Cardiac muscle cell (in vitro differentiated cells and primary cell): ENCODE measurements at regions not wholly inside any gene's neighbourhood (a gene's known extent, or its start where the extent isn't known, plus 50 kb on each side); places are given as distances from the start of the nearest gene placed in this dataset.
"Not testable (repeated sequence)": the region's sequence is repeated elsewhere in the genome, so short reads cannot be mapped to it uniquely, and the experiment has no call there.

ENCODE experiments used
- DNase-seq, 2 donors: peaks; one replicate each; pipeline versions ENCODE4 v3.0.0 to v3.0.0-alpha.2; 2010 to 2017; ENCODE audit warnings: low read depth in 1 of 2, low spot score in 1 of 2
- H3K27ac ChIP-seq: fragments of 200-600 bp; sonication (generic); 2 replicates; pipeline ENCODE4 v1.5.1; 2016
- H3K27me3 ChIP-seq: fragments of 200-600 bp; sonication (generic); 2 replicates; pipeline ENCODE4 v1.6.0; 2016; ENCODE audit warnings: control low read depth
- H3K36me3 ChIP-seq: fragments of 200-600 bp; sonication (generic); 2 replicates; pipeline ENCODE4 v1.5.1; 2016; ENCODE audit warnings: control low read depth
- H3K4me1 ChIP-seq: fragments of 200-600 bp; sonication (generic); 2 replicates; pipeline ENCODE4 v1.8.1; 2017; ENCODE audit warnings: low read depth, mild to moderate bottlenecking, mixed run types
- H3K4me3 ChIP-seq: fragments of 200-600 bp; sonication (generic); 2 replicates; pipeline ENCODE4 v1.5.1; 2016; ENCODE audit warnings: mild to moderate bottlenecking
- H3K9me3 ChIP-seq: fragments of 200-600 bp; sonication (generic); 2 replicates; pipeline ENCODE4 v1.5.1; 2017; ENCODE audit warnings: low read depth, mild to moderate bottlenecking, control low read depth
- TF ChIP-seq, protein P1 (sequence below): IDR thresholded peaks from 2 replicates; pipeline ENCODE4 v1.5.1; 2012; ENCODE audit warnings: low read depth, mild to moderate bottlenecking, low read length

DNA sequence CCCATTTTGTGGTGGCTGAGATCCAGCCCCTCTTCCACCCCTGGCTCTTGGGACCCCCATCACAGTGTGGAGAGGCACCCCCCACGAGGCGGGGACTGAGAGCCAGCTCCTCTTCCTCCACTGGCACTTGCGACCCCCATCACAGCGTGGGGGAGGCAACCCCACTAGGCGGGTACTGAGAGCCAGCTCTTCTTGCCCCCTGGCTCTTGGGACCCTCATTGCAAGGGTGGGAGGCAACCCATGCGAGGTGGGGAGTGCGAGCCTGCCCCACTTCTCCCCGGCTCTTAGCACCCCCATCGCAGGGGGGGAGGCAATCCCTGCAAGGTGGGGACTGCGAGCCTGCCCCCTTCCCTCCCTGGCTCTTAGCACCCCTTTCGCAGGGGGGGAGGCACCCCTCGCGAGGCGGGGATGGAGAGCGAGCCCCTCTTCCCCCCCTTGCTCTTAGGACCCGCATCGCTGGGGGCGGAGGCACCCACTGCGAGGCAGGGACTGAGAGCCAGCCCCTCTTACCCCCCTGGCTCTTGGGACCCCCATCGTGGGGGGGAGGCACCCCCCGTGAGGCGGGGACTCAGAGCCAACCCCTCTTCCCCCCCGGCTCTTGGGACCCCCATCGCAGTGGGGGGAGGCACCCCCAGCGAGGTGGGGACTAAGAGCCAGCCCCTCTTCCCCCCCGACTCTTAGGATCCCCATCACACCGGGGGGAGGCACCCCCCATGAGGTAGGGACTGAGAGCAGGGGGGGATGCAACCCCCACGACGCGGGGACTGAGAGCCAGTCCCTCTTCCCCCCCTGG lies 364.6 kb upstream of the SPRY2 start:
- Histone ChIP-seq H3K27me3 (no peaks in the 10 kb centered on the region), H3K36me3 (no peaks in the 10 kb centered on the region), H3K27ac (no peak overlapping the region), H3K4me1 (no peaks in the 10 kb centered on the region), H3K4me3 (no peak overlapping the region), H3K9me3 (no peaks in the 10 kb centered on the region)
- TF ChIP-seq, protein P1, sequence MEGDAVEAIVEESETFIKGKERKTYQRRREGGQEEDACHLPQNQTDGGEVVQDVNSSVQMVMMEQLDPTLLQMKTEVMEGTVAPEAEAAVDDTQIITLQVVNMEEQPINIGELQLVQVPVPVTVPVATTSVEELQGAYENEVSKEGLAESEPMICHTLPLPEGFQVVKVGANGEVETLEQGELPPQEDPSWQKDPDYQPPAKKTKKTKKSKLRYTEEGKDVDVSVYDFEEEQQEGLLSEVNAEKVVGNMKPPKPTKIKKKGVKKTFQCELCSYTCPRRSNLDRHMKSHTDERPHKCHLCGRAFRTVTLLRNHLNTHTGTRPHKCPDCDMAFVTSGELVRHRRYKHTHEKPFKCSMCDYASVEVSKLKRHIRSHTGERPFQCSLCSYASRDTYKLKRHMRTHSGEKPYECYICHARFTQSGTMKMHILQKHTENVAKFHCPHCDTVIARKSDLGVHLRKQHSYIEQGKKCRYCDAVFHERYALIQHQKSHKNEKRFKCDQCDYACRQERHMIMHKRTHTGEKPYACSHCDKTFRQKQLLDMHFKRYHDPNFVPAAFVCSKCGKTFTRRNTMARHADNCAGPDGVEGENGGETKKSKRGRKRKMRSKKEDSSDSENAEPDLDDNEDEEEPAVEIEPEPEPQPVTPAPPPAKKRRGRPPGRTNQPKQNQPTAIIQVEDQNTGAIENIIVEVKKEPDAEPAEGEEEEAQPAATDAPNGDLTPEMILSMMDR = no peak
- DNase-seq = no peak

DNA sequence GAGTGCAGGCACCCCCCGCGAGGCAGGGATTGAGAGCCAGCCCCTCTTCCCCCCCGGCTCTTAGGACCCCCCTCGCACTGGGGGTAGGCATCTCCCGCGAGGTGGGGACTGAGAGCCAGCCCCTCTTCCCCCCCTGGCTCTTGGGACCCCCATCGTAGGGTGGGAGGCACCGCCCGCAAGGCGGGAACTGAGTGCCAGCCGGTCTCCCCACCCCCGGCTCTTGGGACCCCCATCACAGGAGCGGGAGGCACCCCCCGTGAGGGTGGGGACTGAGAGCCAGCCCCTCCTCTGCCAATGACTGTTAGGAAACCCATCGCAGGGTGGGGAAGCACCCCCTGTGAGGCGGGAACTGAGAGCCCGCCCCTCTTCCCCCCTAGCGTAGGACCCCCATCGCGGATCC lies 363.4 kb upstream of the SPRY2 start:
- no peak overlapping the region for H3K4me3 ChIP-seq
- no peak overlapping the region for H3K27ac ChIP-seq

DNA sequence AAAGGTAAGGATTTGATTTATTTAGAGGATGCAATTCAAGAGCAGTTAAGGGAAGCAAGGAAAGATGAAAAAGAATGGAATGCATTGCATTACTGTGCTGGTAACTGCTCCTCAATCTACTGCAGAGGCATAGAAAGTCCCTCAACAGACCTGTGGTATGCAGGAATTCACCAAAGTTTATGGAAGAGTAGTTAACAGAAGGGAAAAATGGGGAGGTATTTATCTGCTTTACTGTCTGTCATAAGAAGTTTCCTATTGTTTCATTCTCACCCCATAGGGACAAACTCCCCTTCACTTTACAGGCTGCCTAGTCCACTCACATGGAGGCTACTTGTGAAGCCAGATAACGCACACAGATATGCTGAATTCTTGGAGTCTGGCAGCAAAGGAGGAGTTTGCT lies 354.9 kb upstream of the SPRY2 start:
- peak; percentile 4 to 10 for DNase-seq
- Histone ChIP-seq H3K4me1 (no peaks in the 10 kb centered on the region), H3K4me3 (no peak overlapping the region), H3K27ac (no peak overlapping the region), H3K27me3 (no peaks in the 10 kb centered on the region), H3K9me3 (no peaks in the 10 kb centered on the region), H3K36me3 (no peaks in the 10 kb centered on the region)
- TF ChIP-seq, protein P1 = no peak

More for the DNA sequence above, 363.4 kb upstream of the SPRY2 start:
- H3K36me3 ChIP-seq = no peaks in the 10 kb centered on the region
- TF ChIP-seq, protein P1 = no peak
- no peaks in the 10 kb centered on the region for H3K27me3 ChIP-seq
- no peak for DNase-seq
- H3K4me1 ChIP-seq = no peaks in the 10 kb centered on the region
- H3K9me3 ChIP-seq = no peaks in the 10 kb centered on the region

DNA sequence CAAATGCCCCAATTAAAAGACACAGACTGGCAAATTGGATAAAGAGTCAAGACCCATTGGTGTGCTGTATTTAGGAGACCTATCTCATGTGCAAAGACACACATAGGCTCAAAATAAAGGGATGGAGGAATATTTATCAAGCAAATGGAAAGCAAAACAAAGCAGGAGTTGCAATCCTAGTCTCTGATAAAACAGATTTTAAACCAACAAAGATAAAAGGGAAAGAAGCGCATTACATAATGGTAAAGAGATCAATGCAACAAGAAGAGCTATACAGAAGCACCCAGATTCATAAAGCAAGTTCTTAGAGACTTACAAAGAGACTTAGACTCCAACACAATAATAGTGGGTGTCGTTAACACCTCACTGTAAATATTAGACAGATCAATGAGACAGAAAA lies 350.9 kb upstream of the SPRY2 start:
- not testable (repeated sequence) for H3K27me3 ChIP-seq, H3K36me3 ChIP-seq, H3K9me3 ChIP-seq, H3K27ac ChIP-seq, DNase-seq, H3K4me3 ChIP-seq, H3K4me1 ChIP-seq

DNA sequence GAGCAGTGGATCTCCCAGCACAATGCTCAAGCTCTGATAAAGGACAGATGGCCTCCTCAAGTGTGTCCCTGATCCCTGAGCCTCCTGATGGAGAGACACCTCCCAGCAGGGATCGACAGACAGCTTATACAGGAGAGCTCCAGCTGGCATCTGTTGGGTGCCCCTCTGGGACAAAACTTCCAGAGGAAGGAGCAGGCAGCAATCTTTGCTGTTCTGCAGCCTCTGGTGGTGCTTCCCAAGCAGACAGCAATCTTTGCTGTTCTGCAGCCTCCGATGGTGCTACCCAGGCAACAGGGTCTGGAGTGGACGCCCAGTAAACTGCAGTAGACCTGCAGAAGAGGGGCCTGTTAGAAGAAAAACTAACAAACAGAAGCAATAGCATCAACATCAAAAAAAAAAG lies 349.3 kb upstream of the SPRY2 start:
- Histone ChIP-seq H3K27me3 (no peaks in the 10 kb centered on the region), H3K36me3 (no peaks in the 10 kb centered on the region), H3K9me3 (no peaks in the 10 kb centered on the region), H3K4me1 (no peaks in the 10 kb centered on the region), H3K27ac (no peak overlapping the region), H3K4me3 (no peak overlapping the region)
- TF ChIP-seq, protein P1 = no peak
- DNase-seq = no peak

DNA sequence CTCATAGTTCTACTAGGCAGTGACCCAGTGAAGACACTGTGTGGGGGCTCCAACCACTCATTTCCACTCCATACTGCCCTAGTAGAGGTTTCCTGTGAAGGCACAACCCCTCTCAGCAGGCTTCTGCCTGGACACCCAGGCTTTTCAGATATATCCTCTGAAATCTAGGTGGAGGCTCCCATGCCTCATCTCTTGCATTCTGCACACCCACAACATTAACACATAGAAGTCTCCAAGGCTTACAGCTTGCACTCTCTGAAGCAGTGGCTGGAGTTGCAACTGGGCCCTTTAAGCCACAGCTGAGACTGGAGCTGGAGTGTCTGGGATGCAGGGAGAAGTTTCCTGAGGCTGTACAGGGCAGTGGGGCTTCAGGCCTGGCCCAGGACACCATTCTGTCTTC lies 347.7 kb upstream of the SPRY2 start:
- no peak for DNase-seq
- H3K9me3 ChIP-seq = no peaks in the 10 kb centered on the region
- H3K27me3 ChIP-seq = no peaks in the 10 kb centered on the region
- TF ChIP-seq, protein P1 = no peak
- H3K4me1 ChIP-seq = no peaks in the 10 kb centered on the region
- H3K36me3 ChIP-seq = no peaks in the 10 kb centered on the region
- H3K4me3 ChIP-seq = no peak overlapping the region
- no peak overlapping the region for H3K27ac ChIP-seq
